ENCODE measurements at regions not wholly inside any gene's neighbourhood (a gene's known extent, or its start where the extent isn't known, plus 50 kb on each side); places are given as distances from the start of the nearest gene placed in this dataset.

DNA sequence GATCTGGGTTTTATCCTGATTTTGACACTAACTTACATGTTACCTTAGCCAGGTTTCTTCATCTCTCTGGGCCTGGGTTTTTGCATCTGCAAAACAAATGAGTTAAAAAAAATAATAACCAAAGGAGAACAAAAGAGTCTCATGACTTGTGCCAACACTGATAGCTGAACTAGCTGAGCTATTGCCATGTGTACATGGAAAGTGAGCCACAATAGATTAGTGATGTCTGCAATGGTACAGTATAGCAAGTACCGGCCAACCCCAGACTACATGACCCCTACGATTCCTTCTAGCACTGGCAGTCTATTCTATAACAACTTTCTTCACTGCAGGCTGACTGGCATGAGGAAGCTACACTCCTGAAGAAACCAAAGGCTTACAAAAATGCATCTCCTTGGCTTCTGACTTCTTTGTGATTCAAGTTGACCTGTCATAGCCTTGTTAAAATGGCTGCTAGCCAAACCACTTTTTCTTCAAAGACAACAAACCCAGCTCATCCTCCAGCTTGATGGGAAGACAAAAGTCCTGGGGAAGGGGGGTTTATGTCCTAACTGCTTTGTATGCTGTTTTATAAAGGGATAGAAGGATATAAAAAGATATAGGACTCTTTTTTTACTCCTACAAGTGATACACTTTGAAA, 123.7 kb downstream of the DAD1 start (continued):
- TF ChIP-seq SIN3A (conservative IDR thresholded peaks at IDR 0.05 in 1 of 2, IDR thresholded peaks at IDR 0.05 in 1 of 2; ENCODE audit: low read depth in 1 of 2, low read length in 2 of 2), result no peak
- TF ChIP-seq POLR2A (IDR thresholded peaks at IDR 0.05; ENCODE audit: control extremely low read depth in 1 of 2, low read depth in 2 of 2, low read length in 2 of 2), result no peak
